ENCODE measurements at regions not wholly inside any gene's neighbourhood (a gene's known extent, or its start where the extent isn't known, plus 50 kb on each side); places are given as distances from the start of the nearest gene placed in this dataset.

DNA sequence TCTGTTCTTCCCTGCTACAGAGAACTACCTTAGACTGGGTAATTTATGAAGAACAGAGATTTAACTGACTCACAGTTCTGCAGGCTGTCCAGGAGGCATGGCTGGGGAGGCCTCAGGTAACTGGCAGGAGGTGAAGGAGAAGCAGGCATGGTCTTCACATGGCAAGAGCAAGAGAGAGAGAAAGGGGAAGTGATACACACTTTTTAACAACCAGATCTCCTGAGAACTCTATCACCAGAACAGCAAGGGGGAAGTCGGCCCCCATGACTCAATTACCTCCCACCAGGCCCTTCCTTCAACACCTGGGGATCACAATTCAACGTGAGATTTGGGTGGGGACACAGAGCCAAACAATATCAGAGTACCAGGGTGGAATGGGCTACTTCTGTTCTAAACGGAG lies 766.8 kb downstream of the TLE1 start:
- TF ChIP-seq POLR2AphosphoS5 (IDR thresholded peaks at IDR 0.05; ENCODE audit: low read depth, low read length), result no peak
- no peak for TF ChIP-seq REST (IDR thresholded peaks at IDR 0.05; ENCODE audit: insufficient read depth in 1 of 2, low read depth in 2 of 2, low read length in 1 of 2)
- TF ChIP-seq SIN3A (IDR thresholded peaks at IDR 0.05; ENCODE audit: borderline replicate concordance, insufficient read depth, low read depth, low read length), result no peak
- Histone ChIP-seq H3K4me3 (ENCODE audit: low read depth in 2 of 2, low read length in 2 of 2) (no peak overlapping the region), H3K27ac (ENCODE audit: low read length) (no peak overlapping the region), H3K36me3 (ENCODE audit: control insufficient read depth, insufficient read depth, low read length) (no peaks in the 10 kb centered on the region), H3K27me3 (ENCODE audit: control insufficient read depth, insufficient read depth, low read length) (no peaks in the 10 kb centered on the region), H3K4me1 (ENCODE audit: control insufficient read depth, insufficient read depth, low read length) (no peaks in the 10 kb centered on the region), H3K9me3 (ENCODE audit: control insufficient read depth, insufficient read depth, low read depth, low read length) (no peaks in the 10 kb centered on the region)
- in situ Hi-C loops (cut with HindIII; ENCODE audit: low pct_unique_long_range_greater_than_20kb, low sequenced_read_pairs), result no loop called here
- POLR2A ChIA-PET, result no interaction called here
- no TSS peak for BruUV-seq (replicated peaks)
- DNase-seq (ENCODE audit: low read depth, low spot score), result no peak
- CTCF ChIA-PET, result no interaction called here
- no peak for ATAC-seq
- intact Hi-C loops (cut with micrococcal nuclease; ENCODE audit: unreplicated experiment), result no loop called here

DNA sequence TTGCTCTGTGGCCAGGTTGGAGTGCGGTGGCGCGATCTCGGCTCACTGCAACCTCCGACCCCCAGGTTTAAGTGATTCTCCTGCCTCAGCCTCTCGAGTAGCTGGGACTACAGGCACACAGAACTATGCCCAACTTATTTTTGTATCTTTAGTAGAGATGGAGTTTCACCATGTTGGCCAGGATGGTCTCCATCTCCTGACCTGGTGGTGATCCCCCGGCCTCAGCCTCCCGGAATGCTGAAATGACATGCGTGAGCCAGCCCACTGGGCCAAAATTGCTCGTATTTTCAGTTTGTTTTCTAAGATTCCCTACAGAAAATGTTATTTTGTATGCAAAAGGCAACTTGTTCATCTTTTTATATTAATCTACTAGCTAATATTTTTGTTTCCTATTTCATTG lies 782.6 kb downstream of the TLE1 start:
- no TSS peak for BruUV-seq (replicated peaks)
- Histone ChIP-seq H3K4me3 (ENCODE audit: low read depth in 2 of 2, low read length in 2 of 2) (no peak overlapping the region), H3K9me3 (ENCODE audit: control insufficient read depth, insufficient read depth, low read depth, low read length) (no peaks in the 10 kb centered on the region), H3K4me1 (ENCODE audit: control insufficient read depth, insufficient read depth, low read length) (no peaks in the 10 kb centered on the region), H3K27me3 (ENCODE audit: control insufficient read depth, insufficient read depth, low read length) (no peaks in the 10 kb centered on the region), H3K36me3 (ENCODE audit: control insufficient read depth, insufficient read depth, low read length) (no peaks in the 10 kb centered on the region), H3K27ac (ENCODE audit: low read length) (no peak overlapping the region)
- intact Hi-C loops (cut with micrococcal nuclease; ENCODE audit: unreplicated experiment) (no loop called here), in situ Hi-C loops (cut with HindIII; ENCODE audit: low pct_unique_long_range_greater_than_20kb, low sequenced_read_pairs) (no loop called here)
- ATAC-seq (no peak), DNase-seq (ENCODE audit: low read depth, low spot score) (no peak)
- TF ChIP-seq CTCF (IDR thresholded peaks at IDR 0.05) (no peak), TCF7L2 (IDR thresholded peaks at IDR 0.05; ENCODE audit: low read depth, low read length) (no peak), REST (IDR thresholded peaks at IDR 0.05; ENCODE audit: insufficient read depth in 1 of 2, low read depth in 2 of 2, low read length in 1 of 2) (no peak), SIN3A (IDR thresholded peaks at IDR 0.05; ENCODE audit: borderline replicate concordance, insufficient read depth, low read depth, low read length) (no peak), POLR2AphosphoS5 (IDR thresholded peaks at IDR 0.05; ENCODE audit: low read depth, low read length) (no peak)
- ChIA-PET CTCF (no interaction called here), POLR2A (no interaction called here)

Measured in Panc1 (cell line).